ENCODE measurements at regions not wholly inside any gene's neighbourhood (a gene's known extent, or its start where the extent isn't known, plus 50 kb on each side); places are given as distances from the start of the nearest gene placed in this dataset.
"Not testable (repeated sequence)": the region's sequence is repeated elsewhere in the genome, so short reads cannot be mapped to it uniquely, and the experiment has no call there.

DNA sequence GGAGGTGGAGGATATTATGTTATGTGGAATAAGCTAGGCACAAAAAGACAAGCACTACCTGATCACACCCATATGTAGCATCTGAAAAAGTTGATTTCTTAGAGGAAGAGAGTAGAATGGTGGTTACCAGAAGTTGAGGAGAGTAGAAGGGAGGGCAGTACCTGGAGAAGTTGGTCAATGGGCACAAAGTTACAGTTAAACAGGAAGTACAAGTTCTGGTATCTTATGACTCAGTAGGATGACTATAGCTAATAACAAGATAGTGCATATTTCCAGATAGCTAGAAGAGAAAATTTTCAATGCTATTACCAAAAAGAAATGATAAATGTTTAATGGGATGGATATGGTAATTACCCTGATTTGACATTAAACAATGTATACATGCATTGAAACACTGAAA, 686.7 kb downstream of the ISL1 start:
- no peak for ATAC-seq
- no peak for DNase-seq
- H3K4me1 ChIP-seq: no peaks in the 10 kb centered on the region
- no peaks in the 10 kb centered on the region for H3K27me3 ChIP-seq
- no peak overlapping the region for H3K4me3 ChIP-seq
- TF ChIP-seq, protein P1, sequence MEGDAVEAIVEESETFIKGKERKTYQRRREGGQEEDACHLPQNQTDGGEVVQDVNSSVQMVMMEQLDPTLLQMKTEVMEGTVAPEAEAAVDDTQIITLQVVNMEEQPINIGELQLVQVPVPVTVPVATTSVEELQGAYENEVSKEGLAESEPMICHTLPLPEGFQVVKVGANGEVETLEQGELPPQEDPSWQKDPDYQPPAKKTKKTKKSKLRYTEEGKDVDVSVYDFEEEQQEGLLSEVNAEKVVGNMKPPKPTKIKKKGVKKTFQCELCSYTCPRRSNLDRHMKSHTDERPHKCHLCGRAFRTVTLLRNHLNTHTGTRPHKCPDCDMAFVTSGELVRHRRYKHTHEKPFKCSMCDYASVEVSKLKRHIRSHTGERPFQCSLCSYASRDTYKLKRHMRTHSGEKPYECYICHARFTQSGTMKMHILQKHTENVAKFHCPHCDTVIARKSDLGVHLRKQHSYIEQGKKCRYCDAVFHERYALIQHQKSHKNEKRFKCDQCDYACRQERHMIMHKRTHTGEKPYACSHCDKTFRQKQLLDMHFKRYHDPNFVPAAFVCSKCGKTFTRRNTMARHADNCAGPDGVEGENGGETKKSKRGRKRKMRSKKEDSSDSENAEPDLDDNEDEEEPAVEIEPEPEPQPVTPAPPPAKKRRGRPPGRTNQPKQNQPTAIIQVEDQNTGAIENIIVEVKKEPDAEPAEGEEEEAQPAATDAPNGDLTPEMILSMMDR (IDR thresholded peaks at IDR 0.05): no peak
- intact Hi-C loops (cut with DNase I): no loop called here
- H3K27ac ChIP-seq: no peak overlapping the region
- H3K36me3 ChIP-seq: no peaks in the 10 kb centered on the region
- no peak for FAIRE-seq
- H3K9me3 ChIP-seq: no peaks in the 10 kb centered on the region

- Histone ChIP-seq H3K4me3 (no peak overlapping the region), H3K4me1 (no peaks in the 10 kb centered on the region), H3K27ac (no peak overlapping the region), H3K36me3 (no peaks in the 10 kb centered on the region), H3K9me3 (no peaks in the 10 kb centered on the region), H3K27me3 (no peaks in the 10 kb centered on the region)
- ATAC-seq: no peak
- intact Hi-C loops (cut with DNase I): no loop called here
- no peak for DNase-seq
- 52 to 64% methylated on average over 5 of the region's 5 CpGs for WGBS, 2 donors
- no peak for FAIRE-seq
- TF ChIP-seq, protein P1 (IDR thresholded peaks at IDR 0.05): no peak
Observed at GRCh38 chr5:52073993-52074689, 690.9 kb downstream of the ISL1 start.

GRCh38 chr5:52077941-52078815, 694.9 kb downstream of the ISL1 start:
- 41 to 47% methylated on average over 5 of the region's 5 CpGs for WGBS, 2 donors

DNA sequence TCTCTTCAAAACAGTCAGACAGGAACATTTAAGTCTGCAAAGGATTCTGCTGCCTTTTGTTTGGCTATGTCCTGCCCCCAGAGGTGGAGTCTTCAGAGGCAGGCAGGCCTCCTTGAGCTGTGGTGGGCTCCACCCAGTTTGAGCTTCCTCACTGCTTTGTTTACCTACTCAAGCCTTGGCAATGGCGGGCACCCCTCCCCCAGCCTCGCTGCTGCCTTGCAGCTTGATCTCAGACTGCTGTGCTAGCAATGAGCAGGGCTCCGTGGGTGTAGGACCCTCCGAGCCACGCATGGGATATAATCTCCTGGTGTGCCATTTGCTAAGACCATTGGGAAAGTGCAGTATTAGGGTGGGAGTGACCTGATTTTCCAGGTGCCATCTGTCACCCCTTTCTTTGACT, 685.4 kb upstream of the ITGA1 start:
- FAIRE-seq; H3K36me3 ChIP-seq; H3K27me3 ChIP-seq; ATAC-seq; H3K27ac ChIP-seq; H3K9me3 ChIP-seq; H3K4me1 ChIP-seq; H3K4me3 ChIP-seq; intact Hi-C loops (cut with DNase I): not testable (repeated sequence)
- 58 to 77% methylated on average over 5 of the region's 5 CpGs for WGBS, 2 donors
- DNase-seq: peak in 1 of 6 donors; percentile 24

More at GRCh38 chr5:52077941-52078815, 694.9 kb downstream of the ISL1 start:
- Histone ChIP-seq H3K4me3 (no peak overlapping the region), H3K27me3 (no peaks in the 10 kb centered on the region), H3K27ac (no peak overlapping the region), H3K36me3 (no peaks in the 10 kb centered on the region), H3K4me1 (no peaks in the 10 kb centered on the region), H3K9me3 (no peaks in the 10 kb centered on the region)
- DNase-seq (no peak), ATAC-seq (no peak), FAIRE-seq (no peak)
- intact Hi-C loops (cut with DNase I): no loop called here
- TF ChIP-seq, protein P1 (IDR thresholded peaks at IDR 0.05): no peak

DNA sequence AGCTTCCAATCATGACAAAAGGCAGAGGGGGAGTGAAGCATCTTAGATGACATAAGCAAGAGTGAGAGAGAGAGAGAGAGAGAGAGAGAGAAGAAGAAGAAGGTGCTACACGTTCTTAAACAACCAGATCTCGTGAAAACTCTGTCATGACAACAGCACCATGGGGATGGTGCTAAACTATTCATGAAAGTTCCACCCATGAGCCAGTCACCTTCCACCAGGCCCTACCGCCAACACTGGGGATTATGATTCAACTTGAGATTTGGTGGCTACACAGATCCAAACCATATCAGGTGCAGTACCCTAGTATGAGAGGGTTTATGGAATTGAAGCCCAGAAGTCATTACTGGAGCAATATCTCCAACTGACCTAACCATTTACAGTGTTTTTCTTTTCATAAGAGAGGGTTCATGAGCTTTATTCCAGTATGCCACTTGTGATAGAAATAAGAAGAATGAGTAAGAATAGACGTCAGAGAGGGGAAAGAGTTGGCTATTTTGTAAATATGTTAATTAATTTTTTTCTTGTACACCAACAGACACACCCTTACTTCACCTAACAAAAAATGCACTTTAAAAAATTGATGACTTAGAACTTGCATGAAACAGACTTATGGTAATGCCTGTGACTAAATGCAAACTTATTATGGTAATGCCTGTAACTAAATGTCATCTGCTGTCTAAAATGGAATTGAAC, 680.4 kb upstream of the ITGA1 start:
- Histone ChIP-seq H3K36me3 (no peaks in the 10 kb centered on the region), H3K4me1 (no peaks in the 10 kb centered on the region), H3K27ac (no peak overlapping the region), H3K27me3 (no peaks in the 10 kb centered on the region), H3K9me3 (no peaks in the 10 kb centered on the region), H3K4me3 (no peak overlapping the region)
- 43 to 61% methylated on average over 4 of the region's 4 CpGs for WGBS, 2 donors
- TF ChIP-seq, protein P1 (IDR thresholded peaks at IDR 0.05): no peak
- intact Hi-C loops (cut with DNase I): no loop called here
- no peak for DNase-seq
- FAIRE-seq: no peak
- no peak for ATAC-seq

All from pancreas (tissue), 10 donors.